ENCODE measurements at regions not wholly inside any gene's neighbourhood (a gene's known extent, or its start where the extent isn't known, plus 50 kb on each side); places are given as distances from the start of the nearest gene placed in this dataset.

DNA sequence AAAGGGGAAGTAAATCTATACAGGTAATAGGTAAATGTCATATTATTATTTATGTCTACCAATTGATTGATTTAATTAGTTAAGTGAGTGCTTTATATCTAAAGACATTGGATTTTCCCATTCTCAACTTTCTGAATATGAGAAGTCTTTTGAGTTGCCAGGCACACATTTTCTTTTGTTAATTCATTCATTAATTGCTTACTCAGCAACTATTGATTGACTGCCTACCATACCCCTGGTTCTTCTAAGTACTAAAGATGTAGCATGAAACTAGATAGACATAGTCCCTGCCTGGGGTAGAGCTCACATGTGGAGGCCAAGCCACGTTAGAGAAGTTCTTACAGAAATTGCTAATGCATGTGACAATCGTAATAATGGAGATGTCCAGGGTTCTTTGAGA is 253.1 kb upstream of the LYZL1 start:
- Histone ChIP-seq H3K36me3 (ENCODE audit: control insufficient read depth, insufficient read depth, low read length) (no peaks in the 10 kb centered on the region), H3K4me3 (ENCODE audit: low read depth, low read length) (no peak overlapping the region), H3K27me3 (ENCODE audit: control insufficient read depth, insufficient read depth, low read length) (no peaks in the 10 kb centered on the region)
- no peak for DNase-seq (ENCODE audit: low read depth)
- TF ChIP-seq, protein P1, sequence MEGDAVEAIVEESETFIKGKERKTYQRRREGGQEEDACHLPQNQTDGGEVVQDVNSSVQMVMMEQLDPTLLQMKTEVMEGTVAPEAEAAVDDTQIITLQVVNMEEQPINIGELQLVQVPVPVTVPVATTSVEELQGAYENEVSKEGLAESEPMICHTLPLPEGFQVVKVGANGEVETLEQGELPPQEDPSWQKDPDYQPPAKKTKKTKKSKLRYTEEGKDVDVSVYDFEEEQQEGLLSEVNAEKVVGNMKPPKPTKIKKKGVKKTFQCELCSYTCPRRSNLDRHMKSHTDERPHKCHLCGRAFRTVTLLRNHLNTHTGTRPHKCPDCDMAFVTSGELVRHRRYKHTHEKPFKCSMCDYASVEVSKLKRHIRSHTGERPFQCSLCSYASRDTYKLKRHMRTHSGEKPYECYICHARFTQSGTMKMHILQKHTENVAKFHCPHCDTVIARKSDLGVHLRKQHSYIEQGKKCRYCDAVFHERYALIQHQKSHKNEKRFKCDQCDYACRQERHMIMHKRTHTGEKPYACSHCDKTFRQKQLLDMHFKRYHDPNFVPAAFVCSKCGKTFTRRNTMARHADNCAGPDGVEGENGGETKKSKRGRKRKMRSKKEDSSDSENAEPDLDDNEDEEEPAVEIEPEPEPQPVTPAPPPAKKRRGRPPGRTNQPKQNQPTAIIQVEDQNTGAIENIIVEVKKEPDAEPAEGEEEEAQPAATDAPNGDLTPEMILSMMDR (IDR thresholded peaks at IDR 0.05; ENCODE audit: insufficient read depth, low read depth, low read length) = no peak
- POLR2A ChIA-PET = no interaction called here
- CTCF ChIA-PET = interaction anchor here (1.3 kb wide), 1 partner anchor 44 kb away, joined by 4 read pairs; no protein-coding TSS in a partner anchor

DNA sequence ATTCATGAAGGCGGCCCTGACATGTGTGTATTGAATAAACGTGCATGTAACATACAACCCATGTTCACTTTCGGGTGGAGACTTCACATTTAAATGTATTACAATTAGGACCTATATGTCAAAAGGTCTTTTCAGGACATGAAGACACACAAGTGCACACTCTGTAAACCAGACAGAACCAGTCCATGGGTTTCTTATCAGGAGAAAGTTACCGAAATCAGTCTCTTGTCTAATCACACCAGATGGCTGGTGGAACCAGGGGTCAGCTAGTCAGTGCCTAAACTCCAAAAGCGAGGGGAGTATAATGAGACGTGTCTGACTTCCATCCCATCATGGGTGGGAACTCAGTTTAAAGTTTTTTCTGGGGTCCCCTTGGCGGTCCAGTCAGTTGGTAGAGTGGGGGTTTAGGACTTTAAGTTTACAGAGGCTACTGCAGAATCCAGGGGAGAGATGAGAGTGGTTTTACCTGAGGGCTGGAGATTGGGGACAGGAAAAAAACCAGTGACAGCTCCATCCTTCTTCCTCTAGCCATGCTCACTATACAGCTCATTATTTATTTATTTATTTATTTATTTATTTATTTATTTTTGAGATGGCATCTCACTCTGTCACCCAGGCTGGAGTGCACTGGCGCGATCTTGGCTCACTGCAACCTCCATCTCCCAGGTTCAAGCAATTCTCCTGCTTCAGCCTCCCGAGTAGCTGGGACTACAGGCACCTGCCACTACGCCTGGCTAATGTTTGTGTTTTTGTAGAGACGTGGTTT is 251.3 kb upstream of the LYZL1 start:
- Histone ChIP-seq H3K27me3 (ENCODE audit: control insufficient read depth, insufficient read depth, low read length) (no peaks in the 10 kb centered on the region), H3K36me3 (ENCODE audit: control insufficient read depth, insufficient read depth, low read length) (no peaks in the 10 kb centered on the region), H3K4me3 (ENCODE audit: low read depth, low read length) (no peak overlapping the region)
- DNase-seq (ENCODE audit: low read depth) = no peak
- TF ChIP-seq, protein P1 (IDR thresholded peaks at IDR 0.05; ENCODE audit: insufficient read depth, low read depth, low read length) = no peak
- CTCF ChIA-PET = interaction anchor here (0.7 to 1.0 kb wide), 2 partner anchors 22 to 38 kb away, joined by 3 read pairs; no protein-coding TSS in a partner anchor
- POLR2A ChIA-PET = no interaction called here

DNA sequence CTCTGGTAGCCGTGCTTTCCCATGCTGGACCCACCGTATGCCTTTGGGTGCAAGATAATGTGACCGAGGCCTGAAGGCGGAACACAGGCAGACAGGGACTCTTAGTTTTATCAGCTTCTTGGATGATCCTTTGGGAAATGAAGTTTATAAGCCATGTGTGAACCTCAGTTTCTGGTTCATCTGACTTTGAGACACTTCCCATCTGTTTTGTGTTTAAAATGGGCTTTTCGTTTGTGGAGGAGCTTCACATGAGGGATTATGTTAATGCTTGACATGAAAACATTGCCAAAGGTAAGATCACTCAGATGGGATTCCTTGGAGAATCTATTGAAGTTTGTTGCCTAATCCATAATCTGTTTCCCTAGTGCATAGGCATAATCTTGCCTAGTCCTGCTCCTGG is 249.8 kb upstream of the LYZL1 start:
- no peak overlapping the region for H3K4me3 ChIP-seq (ENCODE audit: low read depth, low read length)
- ChIA-PET POLR2A (no interaction called here), CTCF (interaction anchor here (1.1 to 1.6 kb wide), 3 partner anchors 13 to 47 kb away, joined by 3 to 5 read pairs (median 3); no protein-coding TSS in a partner anchor)
- no peaks in the 10 kb centered on the region for H3K27me3 ChIP-seq (ENCODE audit: control insufficient read depth, insufficient read depth, low read length)
- peak; percentile 8 for DNase-seq (ENCODE audit: low read depth)
- no peaks in the 10 kb centered on the region for H3K36me3 ChIP-seq (ENCODE audit: control insufficient read depth, insufficient read depth, low read length)
- TF ChIP-seq, protein P1 (IDR thresholded peaks at IDR 0.05; ENCODE audit: insufficient read depth, low read depth, low read length) = no peak

DNA sequence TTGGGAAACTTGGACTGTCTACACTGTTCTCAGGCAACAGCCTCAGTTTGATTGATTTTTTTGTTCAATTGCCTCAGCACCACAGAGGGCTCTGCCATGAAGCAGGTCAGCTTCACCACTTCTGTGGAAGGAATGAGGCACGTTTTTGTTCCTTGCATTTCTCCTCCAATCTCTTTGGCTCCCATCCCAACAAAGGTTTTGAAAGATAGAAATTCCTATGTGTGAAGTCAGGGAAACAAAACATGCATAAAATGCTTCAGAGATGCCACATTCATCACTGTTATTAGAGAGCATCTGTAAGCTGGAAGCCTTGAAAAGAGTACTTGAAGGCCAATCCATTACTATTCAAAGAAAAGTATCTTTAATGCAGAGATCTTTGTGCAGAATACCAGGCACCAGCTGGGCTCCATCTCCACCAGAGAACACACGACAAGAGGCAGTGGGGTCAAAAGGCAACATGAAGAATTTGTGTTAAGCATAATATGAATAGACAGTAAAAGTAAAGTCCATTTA is 249.1 kb upstream of the LYZL1 start:
- Histone ChIP-seq H3K4me3 (ENCODE audit: low read depth, low read length) (no peak overlapping the region), H3K27me3 (ENCODE audit: control insufficient read depth, insufficient read depth, low read length) (no peaks in the 10 kb centered on the region), H3K36me3 (ENCODE audit: control insufficient read depth, insufficient read depth, low read length) (no peaks in the 10 kb centered on the region)
- peak; percentile 83 for DNase-seq (ENCODE audit: low read depth)
- POLR2A ChIA-PET = no interaction called here
- CTCF ChIA-PET = interaction anchor here (1.1 to 1.6 kb wide), 2 partner anchors 12 to 48 kb away, joined by 3 to 5 read pairs; no protein-coding TSS in a partner anchor
- TF ChIP-seq, protein P1 (IDR thresholded peaks at IDR 0.05; ENCODE audit: insufficient read depth, low read depth, low read length) = no peak

DNA sequence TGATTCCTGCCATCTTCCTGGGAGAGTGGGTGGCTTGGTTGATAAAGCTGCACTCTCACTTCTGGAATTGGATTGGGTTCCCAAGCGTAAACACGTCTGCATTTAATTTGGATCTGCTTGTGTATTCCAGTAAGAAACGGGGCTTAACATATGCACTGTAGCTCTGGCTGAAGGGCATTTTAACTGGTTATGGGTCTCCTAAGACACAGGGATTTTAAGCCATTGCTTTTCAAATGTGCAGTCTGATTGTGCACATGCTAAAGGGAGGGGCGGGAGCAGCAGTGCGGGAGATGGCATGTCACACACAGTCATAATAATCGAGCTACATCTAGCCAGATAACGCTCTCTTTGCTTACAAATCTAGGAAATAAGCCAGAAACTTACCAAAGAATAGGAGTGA is 247.3 kb upstream of the LYZL1 start:
- TF ChIP-seq, protein P1 (IDR thresholded peaks at IDR 0.05; ENCODE audit: insufficient read depth, low read depth, low read length) = no peak
- ChIA-PET CTCF (interaction anchor here (0.9 kb wide), 1 partner anchor 365 kb away, joined by 3 read pairs; no protein-coding TSS in a partner anchor), POLR2A (interaction anchor here (0.6 kb wide), 1 partner anchor 511 kb away, joined by 3 read pairs; no protein-coding TSS in a partner anchor)
- Histone ChIP-seq H3K36me3 (ENCODE audit: control insufficient read depth, insufficient read depth, low read length) (no peaks in the 10 kb centered on the region), H3K4me3 (ENCODE audit: low read depth, low read length) (no peak overlapping the region), H3K27me3 (ENCODE audit: control insufficient read depth, insufficient read depth, low read length) (no peaks in the 10 kb centered on the region)
- no peak for DNase-seq (ENCODE audit: low read depth)

All from BJ (cell line).